Mucosa of rectum (tissue), 2 donors: ENCODE measurements at regions not wholly inside any gene's neighbourhood (a gene's known extent, or its start where the extent isn't known, plus 50 kb on each side); places are given as distances from the start of the nearest gene placed in this dataset.
"Not testable (repeated sequence)": the region's sequence is repeated elsewhere in the genome, so short reads cannot be mapped to it uniquely, and the experiment has no call there.

Experiments used
- H3K27ac ChIP-seq, 2 donors: one replicate each; pipeline ENCODE4 v1.7.0; 2013; ENCODE audit warnings: inconsistent platforms in 2 of 2, low read depth in 2 of 2, low read length in 2 of 2
- H3K27me3 ChIP-seq, 2 donors: one replicate each; pipeline ENCODE4 v1.7.0; 2013; ENCODE audit warnings: low read length in 2 of 2; ENCODE audit not compliant: control insufficient read depth in 2 of 2, insufficient read depth in 2 of 2
- H3K36me3 ChIP-seq, 2 donors: one replicate each; pipeline ENCODE4 v1.7.0; 2013; ENCODE audit warnings: low read length in 2 of 2; ENCODE audit not compliant: control insufficient read depth in 2 of 2, insufficient read depth in 2 of 2
- H3K4me1 ChIP-seq, 2 donors: one replicate each; pipeline ENCODE4 v1.7.0; 2013; ENCODE audit warnings: low read length in 2 of 2, mild to moderate bottlenecking in 1 of 2; ENCODE audit not compliant: control insufficient read depth in 2 of 2, insufficient read depth in 2 of 2
- H3K4me3 ChIP-seq, 2 donors: one replicate each; pipeline ENCODE4 v1.7.0; 2013; ENCODE audit warnings: low read length in 2 of 2
- H3K9ac ChIP-seq, 2 donors: one replicate each; pipeline ENCODE4 v1.7.0; 2013; ENCODE audit warnings: low read length in 2 of 2, low read depth in 1 of 2, mild to moderate bottlenecking in 1 of 2
- H3K9me3 ChIP-seq, 2 donors: one replicate each; pipeline ENCODE4 v1.7.0; 2013; ENCODE audit warnings: low read length in 2 of 2; ENCODE audit not compliant: control insufficient read depth in 2 of 2
- donor health status: healthy.
- donor health status: Normal muscosa, but diverticular disease.

DNA sequence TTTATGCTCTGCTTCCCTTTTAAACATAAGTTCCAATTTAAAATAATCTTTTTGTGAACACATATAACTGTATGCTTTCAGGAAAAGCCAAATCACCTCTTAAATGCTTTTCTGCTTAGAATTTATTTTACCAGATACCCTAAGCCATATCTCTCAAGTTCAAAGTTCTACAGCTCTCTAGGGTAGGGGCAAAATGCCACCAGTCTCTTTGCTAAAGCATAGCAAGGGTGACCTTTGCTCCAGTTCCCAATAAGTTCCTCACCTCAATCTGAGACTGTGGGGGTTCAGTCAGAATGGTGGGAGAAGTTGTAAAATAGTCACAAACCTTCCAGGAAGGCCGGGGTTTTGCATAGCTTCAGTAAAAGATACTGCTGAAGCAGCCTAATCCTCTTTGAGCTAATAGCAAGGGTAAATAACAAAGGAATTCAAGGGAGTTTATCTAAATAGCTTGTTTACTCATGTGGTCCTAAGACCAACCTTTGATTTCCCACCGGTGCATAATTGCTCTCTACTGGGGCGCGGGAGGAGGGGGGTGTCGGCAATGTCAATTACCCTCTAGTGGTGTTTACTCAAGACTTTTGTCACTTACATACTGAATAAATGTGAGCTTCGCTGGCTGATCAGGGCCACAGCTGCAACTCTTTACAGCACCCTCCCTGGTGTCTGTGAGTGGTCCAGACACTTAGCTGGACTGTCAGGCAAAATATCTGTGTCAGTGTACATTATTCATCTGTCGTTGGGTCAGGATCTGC is 1376.2 kb downstream of the NCAM2 start:
- Histone ChIP-seq H3K36me3 (no peaks in the 10 kb centered on the region), H3K27ac (no peak overlapping the region), H3K9me3 (no peaks in the 10 kb centered on the region), H3K9ac (no peak overlapping the region), H3K27me3 (no peaks in the 10 kb centered on the region), H3K4me1 (no peaks in the 10 kb centered on the region), H3K4me3 (no peak overlapping the region)

DNA sequence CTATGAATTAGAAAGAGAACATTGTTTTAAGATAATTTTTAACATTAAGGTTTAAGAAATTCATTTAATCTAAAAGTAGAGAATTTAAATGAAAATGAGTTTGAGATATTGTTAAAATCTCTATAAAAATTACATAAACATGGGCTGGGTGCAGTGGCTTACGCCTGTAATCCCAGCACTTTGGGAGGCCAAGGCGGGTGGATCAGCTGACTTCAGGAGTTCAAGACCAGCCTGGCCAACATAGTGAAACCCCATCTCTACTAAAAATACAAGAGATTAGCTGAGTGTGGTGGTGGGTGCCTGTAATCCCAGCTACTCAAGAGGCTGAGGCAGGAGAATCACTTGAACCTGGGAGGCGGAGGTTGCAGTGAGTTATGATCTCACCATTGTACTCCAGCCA is 1379.6 kb downstream of the NCAM2 start:
- H3K27me3 ChIP-seq, H3K4me1 ChIP-seq, H3K9ac ChIP-seq, H3K27ac ChIP-seq, H3K4me3 ChIP-seq, H3K9me3 ChIP-seq, H3K36me3 ChIP-seq: not testable (repeated sequence)

DNA sequence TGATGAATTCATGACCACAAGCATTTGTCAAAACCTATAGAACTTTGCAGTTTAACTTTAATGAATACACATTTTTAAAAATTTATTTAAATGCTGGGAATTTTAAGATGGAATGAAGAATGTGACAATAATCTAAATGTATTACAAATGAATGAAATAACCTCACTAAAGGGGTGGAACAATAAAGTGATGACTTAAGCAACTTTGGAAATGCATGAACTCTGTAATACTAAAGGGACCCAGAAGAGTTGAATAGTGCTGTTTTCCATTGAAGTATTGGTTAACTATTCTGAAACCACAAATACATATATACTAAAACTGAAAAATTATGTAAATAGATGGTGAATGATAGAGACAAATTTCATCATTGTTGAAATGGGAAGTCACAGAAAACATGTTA is 1395.1 kb downstream of the NCAM2 start:
- no peaks in the 10 kb centered on the region for H3K36me3 ChIP-seq
- H3K27me3 ChIP-seq, result no peaks in the 10 kb centered on the region
- no peaks in the 10 kb centered on the region for H3K9me3 ChIP-seq
- H3K4me3 ChIP-seq, result no peak overlapping the region
- no peaks in the 10 kb centered on the region for H3K4me1 ChIP-seq
- H3K9ac ChIP-seq, result no peak overlapping the region
- H3K27ac ChIP-seq, result no peak overlapping the region

DNA sequence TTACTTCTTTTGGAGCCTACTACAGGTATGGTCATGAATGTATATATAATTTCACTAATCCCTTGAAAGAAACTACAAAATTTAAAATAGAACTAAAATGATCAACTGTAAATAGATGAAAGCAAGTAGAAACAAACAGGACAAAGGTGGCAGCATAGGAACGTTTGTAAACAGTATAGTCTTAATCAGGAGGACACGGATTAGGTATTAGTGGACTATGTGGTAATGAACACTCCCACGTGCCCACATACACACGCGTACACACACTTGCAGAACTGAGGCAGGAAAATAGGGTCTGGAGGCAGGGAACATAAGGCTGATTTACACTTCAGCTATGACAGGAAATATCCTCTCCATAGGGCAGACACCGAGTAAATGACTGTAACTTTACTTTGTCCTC is 1397.8 kb downstream of the NCAM2 start:
- no peaks in the 10 kb centered on the region for H3K9me3 ChIP-seq
- H3K27ac ChIP-seq, result no peak overlapping the region
- H3K4me1 ChIP-seq, result no peaks in the 10 kb centered on the region
- no peak overlapping the region for H3K9ac ChIP-seq
- H3K27me3 ChIP-seq, result no peaks in the 10 kb centered on the region
- no peak overlapping the region for H3K4me3 ChIP-seq
- H3K36me3 ChIP-seq, result no peaks in the 10 kb centered on the region

DNA sequence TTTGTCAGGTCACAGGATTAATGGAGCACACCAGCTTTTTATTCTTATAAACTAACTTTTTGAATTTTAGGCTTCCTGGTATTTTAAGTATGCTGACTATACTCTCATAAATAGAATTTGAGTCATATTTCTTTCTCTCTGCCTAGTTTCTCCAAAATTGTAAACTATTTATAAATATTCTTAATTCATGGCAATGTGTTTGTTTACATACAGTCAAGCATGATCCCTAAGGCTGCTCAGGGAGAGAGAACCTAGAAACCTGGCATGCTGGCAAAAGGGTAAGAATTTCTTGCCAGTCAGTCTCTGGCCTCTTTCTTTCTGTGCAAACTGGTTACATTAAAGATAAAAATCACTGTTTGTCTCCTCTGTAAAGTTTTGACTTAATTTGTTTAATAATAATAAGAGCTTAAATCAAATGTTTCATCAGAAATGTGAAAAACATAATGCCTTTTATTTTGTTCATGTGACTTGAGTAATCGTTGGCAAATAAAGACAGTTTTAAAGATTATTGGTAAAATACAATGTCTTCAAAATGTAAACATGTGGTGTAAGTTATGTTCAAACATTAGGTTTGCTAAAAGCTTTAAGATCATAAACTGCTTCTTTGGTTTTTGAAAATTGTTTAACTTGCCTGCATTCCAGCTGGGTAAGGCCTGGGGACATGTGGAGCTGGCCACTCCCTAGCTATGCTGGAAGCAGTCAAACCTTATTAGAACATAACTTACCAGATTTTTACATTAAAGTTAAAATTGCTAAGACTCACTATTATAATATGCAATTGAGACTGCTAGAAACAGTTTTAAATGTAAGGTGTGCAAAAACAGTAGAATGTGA is 1401.7 kb downstream of the NCAM2 start:
- no peaks in the 10 kb centered on the region for H3K4me1 ChIP-seq
- H3K9me3 ChIP-seq, result no peaks in the 10 kb centered on the region
- H3K9ac ChIP-seq, result no peak overlapping the region
- no peaks in the 10 kb centered on the region for H3K36me3 ChIP-seq
- H3K27ac ChIP-seq, result no peak overlapping the region
- no peaks in the 10 kb centered on the region for H3K27me3 ChIP-seq
- H3K4me3 ChIP-seq, result no peak overlapping the region

DNA sequence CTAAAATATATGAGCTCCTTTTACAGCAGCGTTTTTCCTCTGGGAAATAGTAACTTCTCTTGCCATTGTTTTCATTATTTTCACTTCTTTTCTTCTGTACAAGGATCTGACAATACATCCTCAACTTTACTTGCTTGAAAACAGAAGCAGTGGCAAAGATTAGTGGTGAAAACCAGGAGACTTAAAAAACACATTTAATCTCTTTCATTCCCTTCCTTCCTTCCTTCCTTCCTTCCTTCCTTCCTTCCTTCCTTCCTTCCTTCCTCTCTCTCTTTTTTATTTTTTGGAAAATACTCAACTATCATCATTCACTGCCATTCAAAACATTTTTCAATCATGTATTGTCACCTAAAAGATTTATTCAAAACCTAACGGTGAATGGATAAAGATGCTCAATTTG is 1411.4 kb downstream of the NCAM2 start:
- Histone ChIP-seq H3K36me3 (no peaks in the 10 kb centered on the region), H3K27me3 (no peaks in the 10 kb centered on the region), H3K9me3 (no peaks in the 10 kb centered on the region), H3K4me1 (no peaks in the 10 kb centered on the region), H3K4me3 (no peak overlapping the region), H3K9ac (no peak overlapping the region), H3K27ac (no peak overlapping the region)

DNA sequence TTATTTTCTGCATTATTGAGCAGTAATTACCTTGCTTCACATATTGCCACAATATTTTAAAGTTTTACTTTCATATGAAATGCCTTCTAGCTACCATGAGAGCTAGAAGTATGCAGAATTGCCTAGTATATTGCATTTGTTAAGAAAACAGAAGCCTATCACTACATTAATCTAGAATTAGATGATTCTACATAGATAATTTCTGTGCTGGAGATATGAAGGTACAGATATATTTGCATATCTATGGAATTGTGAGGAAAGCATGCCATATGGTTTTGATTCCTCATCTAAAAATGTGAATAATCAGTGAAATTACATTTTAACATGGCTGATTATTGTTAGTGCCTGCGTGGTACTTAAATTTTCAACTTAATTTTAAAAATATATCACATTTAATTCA is 1418.3 kb downstream of the NCAM2 start:
- Histone ChIP-seq H3K27ac (no peak overlapping the region), H3K36me3 (no peaks in the 10 kb centered on the region), H3K9me3 (no peaks in the 10 kb centered on the region), H3K4me3 (no peak overlapping the region), H3K4me1 (no peaks in the 10 kb centered on the region), H3K9ac (no peak overlapping the region), H3K27me3 (no peaks in the 10 kb centered on the region)

DNA sequence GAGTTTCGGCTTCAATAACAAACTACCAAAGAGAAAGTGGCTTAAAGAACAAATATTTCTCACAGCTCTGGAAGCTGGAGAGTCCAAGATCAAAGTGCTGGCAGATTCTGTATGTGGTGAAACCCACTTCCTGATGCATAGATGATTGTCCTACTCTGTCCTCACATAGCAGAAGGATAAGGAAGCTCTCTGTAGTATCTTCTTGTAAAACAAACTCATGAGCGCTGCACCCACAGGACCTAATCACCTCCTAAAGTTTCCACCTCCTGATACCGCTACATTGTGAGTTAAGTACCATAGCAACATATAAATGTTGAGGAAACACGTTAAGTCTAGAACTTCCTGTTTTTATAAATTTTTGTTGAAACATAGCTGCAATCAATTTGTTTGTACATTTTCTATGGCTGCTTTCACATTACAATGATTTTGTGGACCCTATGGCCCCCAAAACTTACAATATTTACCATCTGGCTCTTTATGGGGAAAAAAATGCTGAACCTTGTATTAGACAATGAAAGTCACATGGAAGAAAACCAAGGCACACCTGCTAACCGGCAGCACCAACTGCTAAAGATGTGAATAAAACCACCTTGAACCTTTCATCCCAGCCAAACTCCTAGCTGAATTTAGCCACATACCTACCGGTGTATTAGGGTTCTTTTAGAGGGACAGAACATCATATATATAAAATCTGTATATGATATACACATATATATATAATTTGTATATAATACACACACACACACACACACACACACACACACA is 1423.4 kb downstream of the NCAM2 start:
- H3K9ac ChIP-seq, result no peak overlapping the region
- H3K4me1 ChIP-seq, result no peaks in the 10 kb centered on the region
- no peak overlapping the region for H3K27ac ChIP-seq

DNA sequence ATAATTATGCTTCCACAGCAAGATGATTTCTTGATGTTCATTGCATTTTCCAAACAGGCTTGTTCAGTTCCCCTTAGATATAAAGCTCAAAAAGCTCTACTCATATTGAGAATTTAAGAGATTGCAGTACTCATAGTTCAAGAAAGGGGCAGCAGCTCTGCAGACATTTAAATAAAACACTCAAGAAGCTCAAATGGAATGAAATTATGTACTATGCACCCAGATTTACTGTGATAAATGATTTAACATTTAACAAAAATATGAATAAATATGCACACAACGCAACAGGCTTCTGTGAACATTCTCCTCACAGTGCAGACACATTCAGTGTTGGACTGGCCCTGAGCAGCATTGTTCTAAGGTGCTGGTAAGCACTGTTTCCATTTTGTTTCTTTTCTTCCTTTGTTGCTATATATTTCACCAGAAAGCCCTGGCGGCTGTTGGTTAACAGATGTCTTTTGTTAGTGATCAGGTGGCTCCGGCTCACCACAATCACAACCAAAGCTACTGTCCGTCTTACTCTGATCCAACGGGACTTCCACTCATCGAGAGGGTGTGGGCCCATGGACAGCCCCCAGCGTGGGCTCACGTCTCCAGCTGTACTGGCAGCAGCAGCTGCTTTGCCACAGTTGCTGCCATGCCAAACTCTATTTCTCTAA is 1440.3 kb downstream of the NCAM2 start:
- Histone ChIP-seq H3K9ac (no peak overlapping the region), H3K4me1 (no peaks in the 10 kb centered on the region), H3K27me3 (no peaks in the 10 kb centered on the region), H3K9me3 (peaks cover 0 to 4% of the 10 kb centered on the region in 2 donors), H3K27ac (no peak overlapping the region), H3K36me3 (no peaks in the 10 kb centered on the region), H3K4me3 (no peak overlapping the region)

More for the DNA sequence above, 1423.4 kb downstream of the NCAM2 start:
- Histone ChIP-seq H3K4me3 (no peak overlapping the region), H3K9me3 (no peaks in the 10 kb centered on the region), H3K27me3 (no peaks in the 10 kb centered on the region), H3K36me3 (no peaks in the 10 kb centered on the region)
